NCI-H774 (cell line): ENCODE measurements at regions not wholly inside any gene's neighbourhood (a gene's known extent, or its start where the extent isn't known, plus 50 kb on each side); places are given as distances from the start of the nearest gene placed in this dataset.

ENCODE experiments used
- DNase-seq: peaks from one replicate; lab custom pipeline; 2025; lab: John Stamatoyannopoulos, UW

DNA sequence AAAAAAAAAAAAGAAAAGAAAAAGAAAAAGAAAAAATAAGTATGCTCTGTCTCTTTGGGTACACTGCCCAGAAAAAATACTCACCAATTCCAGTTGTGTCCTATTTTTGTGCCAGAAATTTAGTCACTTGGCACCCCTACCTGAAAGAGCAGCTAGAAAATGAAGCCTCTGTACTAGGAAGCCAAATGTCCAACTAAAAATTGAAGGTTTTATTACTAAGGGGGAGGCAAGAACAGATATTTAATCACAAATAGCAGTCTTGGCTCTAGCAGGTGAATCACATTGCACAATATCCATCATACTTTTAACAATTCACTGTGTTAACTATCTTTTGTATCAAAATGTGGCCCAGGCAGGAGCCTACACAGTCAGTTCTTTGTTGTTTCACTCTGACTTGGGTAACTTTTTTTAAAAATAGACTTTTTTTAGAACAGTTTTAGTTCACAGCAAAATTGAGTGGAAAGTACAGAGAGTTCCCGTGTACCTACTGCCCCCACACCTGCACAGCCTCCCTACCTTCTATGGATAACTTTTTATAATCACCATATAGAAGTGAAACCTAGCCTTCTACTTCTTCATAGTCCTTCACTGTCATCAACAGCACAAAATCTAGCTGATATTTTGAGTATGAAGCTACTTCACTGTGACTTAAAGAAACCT lies 87.1 kb upstream of the ATF7IP start:
- no peak for DNase-seq

DNA sequence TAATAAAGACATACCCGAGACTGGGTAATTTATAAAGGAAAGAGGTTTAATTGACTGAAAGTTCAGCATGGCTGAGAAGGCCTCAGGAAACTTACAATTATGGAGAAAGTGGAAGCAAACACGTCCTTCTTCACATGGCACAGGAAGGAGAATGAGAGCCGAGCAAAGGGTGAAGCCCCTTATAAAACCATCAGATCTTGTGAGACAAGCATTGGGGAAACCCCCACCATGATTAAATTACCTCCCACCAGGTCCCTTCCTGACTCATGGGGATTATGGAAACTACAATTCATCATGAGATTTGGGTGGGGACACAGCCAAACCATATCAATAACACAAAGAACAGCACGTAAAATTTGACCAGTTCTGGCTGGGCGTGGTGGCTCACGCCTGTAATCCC lies 85.6 kb upstream of the ATF7IP start:
- DNase-seq = no peak

DNA sequence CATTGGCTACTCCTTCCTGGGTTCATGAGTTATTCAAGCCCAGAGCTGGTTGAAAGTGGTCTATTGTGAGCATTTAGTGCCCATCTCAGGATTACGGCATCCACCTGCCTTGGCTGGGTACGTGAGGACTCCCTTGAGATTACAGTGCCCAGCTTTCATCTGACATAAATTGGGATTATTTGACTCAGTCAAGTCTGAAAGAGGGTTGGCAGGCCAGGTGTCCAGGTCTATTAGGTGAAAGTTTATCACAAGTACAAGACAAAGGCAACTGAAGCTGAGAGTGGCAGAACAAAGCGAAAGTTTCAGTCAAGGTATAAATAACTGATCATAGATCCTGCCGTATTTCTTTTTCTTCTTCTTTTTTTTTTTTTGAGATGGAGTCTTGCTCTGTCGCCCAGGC lies 84.6 kb upstream of the ATF7IP start:
- no peak for DNase-seq

DNA sequence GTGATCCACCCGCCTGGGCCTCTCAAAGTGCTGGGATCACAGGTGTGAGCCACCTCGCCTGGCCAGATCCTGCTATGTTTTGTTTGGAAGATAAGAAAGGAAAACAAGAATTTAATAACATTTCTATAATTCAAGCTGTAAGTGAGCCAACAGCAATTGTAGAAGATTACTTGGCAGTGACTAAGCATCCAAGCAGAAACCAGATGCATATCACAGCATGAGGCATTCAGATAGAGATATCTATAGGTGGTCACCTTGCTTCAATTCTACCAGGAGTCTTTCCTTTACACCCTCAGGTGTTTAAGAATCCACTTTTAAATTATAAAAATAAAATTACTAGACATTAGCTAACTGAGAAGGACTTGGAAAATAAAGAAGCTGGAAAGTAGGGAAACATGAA lies 83.9 kb upstream of the ATF7IP start:
- no peak for DNase-seq

DNA sequence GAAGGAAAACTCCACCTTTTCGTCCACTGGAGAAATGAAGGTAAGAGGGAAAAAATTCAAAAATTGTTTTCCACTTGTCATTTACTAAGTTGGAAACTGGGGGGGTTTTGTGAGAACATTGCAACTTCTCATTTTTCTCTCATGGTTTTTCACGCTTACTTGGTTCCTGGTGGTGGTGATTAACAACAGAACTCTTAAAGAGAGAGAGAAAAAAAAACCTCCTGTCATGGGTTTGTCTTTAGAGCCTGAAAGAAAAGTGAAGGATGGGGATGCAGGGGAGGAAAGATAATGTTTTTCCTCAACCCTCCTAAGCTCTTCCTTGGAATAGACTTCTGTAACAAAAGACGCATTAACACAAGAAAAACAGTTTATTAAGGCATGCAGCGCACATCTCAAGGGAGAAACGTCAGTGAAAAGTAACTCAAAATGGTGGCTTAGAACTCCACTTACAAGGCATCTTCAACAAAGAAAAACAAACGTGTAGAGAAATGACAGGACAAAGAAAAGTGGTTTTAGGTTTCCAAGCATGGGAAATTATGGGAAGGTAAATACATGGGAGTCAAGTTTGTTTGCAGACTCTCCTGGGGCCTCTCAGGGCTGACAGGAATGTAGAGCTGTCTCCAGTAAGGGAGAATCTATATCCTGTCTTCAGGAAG lies 81.9 kb upstream of the ATF7IP start:
- peak; percentile 29 for DNase-seq

DNA sequence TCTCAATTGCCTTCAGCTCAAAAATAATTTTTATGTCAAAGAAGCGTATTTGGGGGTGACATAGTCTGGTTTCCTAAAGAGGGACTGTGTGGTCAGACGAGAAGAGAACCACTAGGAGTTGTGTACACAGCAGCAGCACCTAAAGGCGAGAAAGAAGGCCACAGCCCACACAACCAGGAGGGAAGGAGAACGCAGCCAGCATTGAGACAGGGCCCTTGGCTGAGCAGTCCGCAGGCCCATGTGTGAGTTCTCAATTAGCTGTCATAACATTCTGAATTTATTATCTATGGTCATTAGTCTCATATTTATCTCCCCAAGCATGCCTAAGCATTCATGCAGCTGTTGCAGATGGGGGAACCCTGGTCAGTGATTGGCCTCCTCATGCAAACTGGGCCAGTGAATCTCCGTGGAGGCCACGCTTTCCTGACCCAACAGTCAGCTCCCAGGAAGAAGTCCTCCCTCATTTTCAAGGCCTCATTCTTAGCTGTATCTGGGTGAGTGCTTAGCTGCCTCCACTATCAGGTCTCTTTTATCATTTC lies 81.2 kb upstream of the ATF7IP start:
- no peak for DNase-seq

DNA sequence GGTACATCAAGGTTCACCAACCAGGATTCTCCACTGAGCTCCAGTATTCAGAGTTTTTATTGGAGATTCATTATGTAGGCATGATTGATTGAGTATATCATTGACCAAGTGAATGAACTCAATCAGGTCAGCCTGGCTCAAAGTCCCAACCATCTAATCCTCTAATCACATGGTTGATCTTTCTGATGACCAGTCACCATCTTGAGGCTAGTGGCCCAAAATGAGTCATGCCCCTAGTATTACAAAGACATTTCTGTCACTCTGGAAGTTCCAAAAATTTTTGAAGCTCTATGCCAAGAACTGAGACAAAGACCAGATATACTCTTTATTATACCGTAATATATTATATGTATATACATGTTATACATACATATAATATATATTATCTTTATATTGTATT lies 75.9 kb upstream of the ATF7IP start:
- no peak for DNase-seq

DNA sequence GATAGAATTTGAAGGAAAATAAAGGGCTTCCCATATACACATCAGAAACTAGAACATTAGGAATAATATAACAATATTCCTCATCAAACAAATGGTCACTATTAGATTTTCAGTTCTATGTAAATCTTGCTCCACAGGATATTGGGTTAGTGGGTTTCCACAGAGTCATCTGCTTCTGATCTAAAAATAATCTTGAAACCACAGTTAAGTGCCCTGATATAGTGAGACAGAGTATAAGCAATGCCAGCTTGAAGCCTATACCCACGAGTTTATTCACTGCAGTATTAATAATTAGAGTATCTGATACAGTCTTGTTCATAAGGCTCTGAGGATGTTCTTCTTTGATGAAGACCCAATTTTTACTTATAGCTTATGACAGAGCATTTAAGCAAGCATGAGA lies 74.5 kb upstream of the ATF7IP start:
- no peak for DNase-seq

DNA sequence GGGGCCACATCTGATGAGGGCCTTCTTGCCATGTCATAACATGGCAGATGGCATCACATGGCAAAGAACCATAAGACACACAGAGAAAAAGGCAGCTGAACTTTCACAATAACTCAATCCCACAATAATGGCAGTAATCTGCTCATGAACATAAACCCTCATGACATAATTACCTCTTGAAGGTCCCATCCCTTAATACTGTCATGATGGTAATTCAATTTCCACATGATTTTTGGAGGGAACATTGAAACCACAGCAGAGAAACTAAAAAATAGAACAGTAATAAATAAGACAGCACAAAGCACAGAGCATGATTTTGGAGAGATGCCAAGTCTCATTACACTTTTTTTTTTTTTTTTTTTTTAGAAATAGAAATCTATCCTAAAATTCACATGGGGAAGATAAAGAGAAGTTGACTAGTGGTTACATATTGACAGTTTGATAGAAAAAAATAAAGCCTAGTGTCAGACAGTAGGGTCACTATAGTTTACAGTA lies 61.8 kb upstream of the ATF7IP start:
- DNase-seq = no peak

DNA sequence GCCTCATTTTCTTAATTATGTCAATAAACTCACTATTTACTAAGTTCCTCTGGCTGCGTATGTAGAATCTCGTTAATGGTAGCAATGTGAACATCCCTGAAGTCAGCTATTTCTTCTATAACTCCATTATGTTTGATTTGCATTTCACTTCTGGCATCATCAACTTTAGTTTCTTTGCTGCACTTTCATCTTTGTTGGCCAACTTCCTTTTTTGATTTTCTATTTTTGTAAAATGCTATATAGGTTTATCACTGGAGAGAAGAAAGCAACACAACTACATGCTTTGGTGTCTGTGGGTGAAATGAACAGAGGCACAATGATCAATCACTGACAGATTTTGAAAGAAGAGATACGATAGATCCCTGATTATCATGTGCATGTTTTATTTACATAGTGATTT lies 58.5 kb upstream of the ATF7IP start:
- no peak for DNase-seq

DNA sequence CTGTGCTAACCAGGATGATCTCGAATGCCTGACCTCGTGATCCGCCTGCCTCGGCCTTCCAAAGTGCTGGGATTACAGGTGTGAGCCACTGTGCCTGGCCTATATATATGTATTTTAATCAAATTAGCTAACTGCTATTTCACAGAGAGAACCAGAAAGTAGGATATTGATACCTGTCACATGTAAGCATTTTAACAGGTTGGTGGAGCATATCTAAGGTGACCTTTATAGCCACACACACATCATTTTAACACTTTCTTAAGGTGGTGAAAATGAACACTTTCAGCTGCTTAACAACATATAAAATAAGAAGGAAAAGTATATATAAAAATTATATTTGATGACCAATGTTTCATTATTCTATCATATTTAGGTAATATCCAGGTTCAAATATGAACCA lies 57.0 kb upstream of the ATF7IP start:
- DNase-seq = no peak

DNA sequence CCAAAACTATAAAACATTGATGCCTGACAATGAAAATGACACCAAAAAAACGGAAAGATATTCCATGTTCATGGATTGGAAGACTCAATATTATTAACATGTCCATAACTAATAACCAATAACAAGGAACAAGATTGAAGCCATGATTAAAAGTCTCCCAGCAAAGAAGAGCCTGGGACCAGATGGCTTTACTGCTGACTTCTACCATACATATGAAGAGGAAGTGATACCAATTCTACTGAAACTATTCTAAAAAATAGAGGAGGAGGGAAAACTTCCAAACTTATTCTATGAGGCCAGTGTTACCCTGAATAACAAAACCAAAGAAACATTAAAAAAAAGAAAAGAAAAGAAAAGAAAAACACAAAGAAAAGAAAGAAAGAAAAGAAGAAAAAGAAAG lies 54.6 kb upstream of the ATF7IP start:
- no peak for DNase-seq

DNA sequence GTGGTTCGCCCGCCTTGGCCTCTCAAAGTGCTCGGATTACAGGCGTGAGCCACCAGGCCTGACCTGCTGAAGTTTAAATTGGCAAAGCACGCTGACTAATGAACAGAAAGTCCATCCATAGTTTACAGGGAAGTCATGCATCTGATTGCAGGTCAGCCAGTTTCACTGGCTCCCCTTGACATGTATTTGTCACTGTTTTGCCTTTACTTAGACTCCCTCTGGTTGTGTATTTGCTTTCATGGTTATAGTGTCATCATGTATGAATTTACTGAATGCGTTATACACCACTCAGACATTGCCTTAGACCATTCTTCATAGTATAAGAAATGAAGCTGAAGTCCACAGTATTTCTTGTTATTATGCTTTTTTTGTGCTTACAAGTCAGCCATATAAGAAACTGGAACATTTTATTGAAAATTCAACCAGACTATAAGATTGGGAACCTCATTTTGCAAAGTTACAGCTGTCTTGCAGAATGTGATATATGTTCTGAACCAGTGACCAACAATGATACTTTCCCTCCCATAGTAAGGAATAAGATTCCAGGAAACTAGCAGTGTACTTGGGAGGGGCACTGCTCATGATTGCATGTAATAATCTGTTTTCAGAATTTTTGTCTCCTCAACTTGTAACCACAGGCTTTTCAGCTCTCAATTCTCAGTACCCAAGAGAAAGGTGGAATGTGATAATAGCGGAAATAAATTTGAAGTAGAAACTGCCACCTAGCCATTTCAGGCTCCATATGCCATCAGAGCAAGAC lies 51.9 kb upstream of the ATF7IP start:
- DNase-seq = no peak

DNA sequence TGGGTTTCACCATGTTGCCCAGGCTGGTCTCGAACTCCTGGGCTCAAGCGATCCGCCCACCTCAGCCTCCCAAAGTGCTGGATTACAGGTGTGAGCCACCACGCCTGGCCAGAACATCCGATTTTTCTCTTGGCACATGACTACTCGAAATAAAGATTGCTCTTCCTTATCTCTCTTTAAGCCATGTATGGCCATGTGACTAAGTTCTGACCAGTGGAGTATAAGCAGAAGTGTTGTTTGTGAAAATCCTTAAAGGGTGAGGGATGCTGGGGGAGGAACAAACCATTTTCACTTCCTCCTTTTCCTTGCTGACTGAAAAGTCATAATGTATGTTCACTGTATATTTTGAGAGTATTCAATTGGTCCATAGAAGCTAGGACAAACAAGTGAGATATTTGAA lies 50.7 kb upstream of the ATF7IP start:
- no peak for DNase-seq

DNA sequence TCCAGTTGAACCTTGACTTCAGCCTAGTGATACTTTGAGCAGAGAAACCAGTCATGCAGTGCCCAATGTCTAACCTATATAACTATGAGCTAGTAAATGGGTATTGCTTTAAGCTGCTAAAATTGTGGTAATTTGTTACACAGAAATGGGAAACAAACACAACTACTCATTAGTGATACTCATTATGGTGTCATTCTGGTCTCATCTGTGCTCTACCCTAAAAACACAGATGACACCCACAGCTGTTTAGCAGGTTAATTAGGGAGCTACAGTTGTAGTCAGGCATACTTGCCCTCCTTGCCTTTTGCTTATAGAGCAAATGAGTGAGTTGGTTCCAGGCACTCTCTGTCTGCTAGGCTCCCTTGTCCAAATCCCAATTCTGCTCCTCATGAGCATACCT lies 50.0 kb upstream of the ATF7IP start:
- no peak for DNase-seq
